ENCODE measurements at regions not wholly inside any gene's neighbourhood (a gene's known extent, or its start where the extent isn't known, plus 50 kb on each side); places are given as distances from the start of the nearest gene placed in this dataset.
"Not testable (repeated sequence)": the region's sequence is repeated elsewhere in the genome, so short reads cannot be mapped to it uniquely, and the experiment has no call there.

- H3K27me3 ChIP-seq: no peaks in the 10 kb centered on the region
- no peak overlapping the region for H3K4me3 ChIP-seq
- peaks cover 26% of the 10 kb centered on the region for H3K9me3 ChIP-seq
- H3K36me3 ChIP-seq: no peaks in the 10 kb centered on the region; the same call in 1 of the 2 replicates
- no peak for DNase-seq
These were observed 582.3 kb upstream of the GJE1 start for GRCh38 chr6:141550471-141550870.

- DNase-seq: no peak
- Histone ChIP-seq H3K4me3 (no peak overlapping the region), H3K27me3 (no peaks in the 10 kb centered on the region), H3K9me3 (peaks cover 26% of the 10 kb centered on the region), H3K36me3 (no peaks in the 10 kb centered on the region; the same call in 1 of the 2 replicates)
These were observed 583.8 kb upstream of the GJE1 start for GRCh38 chr6:141548966-141549365.

- no peak for DNase-seq
- Histone ChIP-seq H3K9me3 (0 out of 2 replicates have a peak, but pooled peaks cover 3% of the 10 kb centered on the region), H3K4me3 (no peak overlapping the region), H3K36me3 (no peaks in the 10 kb centered on the region), H3K27me3 (no peaks in the 10 kb centered on the region)
These were observed 591.0 kb upstream of the GJE1 start for GRCh38 chr6:141541581-141542324.

GRCh38 chr6:141540207-141540606, 592.5 kb upstream of the GJE1 start:
- Histone ChIP-seq H3K9me3 (no peaks in the 10 kb centered on the region), H3K36me3 (no peaks in the 10 kb centered on the region), H3K4me3 (no peak overlapping the region), H3K27me3 (no peaks in the 10 kb centered on the region)
- no peak for DNase-seq

- no peaks in the 10 kb centered on the region for H3K9me3 ChIP-seq
- no peak for DNase-seq
- no peak overlapping the region for H3K4me3 ChIP-seq
- H3K27me3 ChIP-seq: no peaks in the 10 kb centered on the region
- H3K36me3 ChIP-seq: no peaks in the 10 kb centered on the region
These were observed 593.1 kb upstream of the GJE1 start for GRCh38 chr6:141539617-141540016.

- H3K27me3 ChIP-seq: no peaks in the 10 kb centered on the region
- no peaks in the 10 kb centered on the region for H3K9me3 ChIP-seq
- no peak overlapping the region for H3K4me3 ChIP-seq
- H3K36me3 ChIP-seq: no peaks in the 10 kb centered on the region
- DNase-seq: peak; percentile 64
These were observed 600.5 kb upstream of the GJE1 start for GRCh38 chr6:141532211-141532610.

GRCh38 chr6:141531040-141531439, 601.7 kb upstream of the GJE1 start:
- no peaks in the 10 kb centered on the region for H3K27me3 ChIP-seq
- H3K9me3 ChIP-seq: no peaks in the 10 kb centered on the region
- H3K36me3 ChIP-seq: no peaks in the 10 kb centered on the region
- no peak overlapping the region for H3K4me3 ChIP-seq
- no peak for DNase-seq

- H3K4me3 ChIP-seq: no peak overlapping the region
- DNase-seq: no peak
- H3K9me3 ChIP-seq: no peaks in the 10 kb centered on the region
- H3K36me3 ChIP-seq: no peaks in the 10 kb centered on the region
- H3K27me3 ChIP-seq: no peaks in the 10 kb centered on the region
These were observed 604.1 kb upstream of the GJE1 start for GRCh38 chr6:141528596-141528995.

GRCh38 chr6:141526985-141527384, 605.7 kb upstream of the GJE1 start:
- Histone ChIP-seq H3K27me3 (no peaks in the 10 kb centered on the region), H3K36me3 (no peaks in the 10 kb centered on the region), H3K9me3 (no peaks in the 10 kb centered on the region), H3K4me3 (no peak overlapping the region)
- DNase-seq: no peak

- no peak overlapping the region for H3K4me3 ChIP-seq
- no peaks in the 10 kb centered on the region for H3K27me3 ChIP-seq
- no peak for DNase-seq
- no peaks in the 10 kb centered on the region for H3K9me3 ChIP-seq
- no peaks in the 10 kb centered on the region for H3K36me3 ChIP-seq
These were observed 611.3 kb upstream of the GJE1 start for GRCh38 chr6:141521440-141521839.

- Histone ChIP-seq H3K36me3 (no peaks in the 10 kb centered on the region), H3K9me3 (no peaks in the 10 kb centered on the region), H3K4me3 (0 out of 2 replicates have a peak overlapping the region, but pooled peaks have one; percentile 1), H3K27me3 (no peaks in the 10 kb centered on the region)
- DNase-seq: no peak
These were observed 618.9 kb upstream of the GJE1 start for GRCh38 chr6:141513830-141514229.

- H3K9me3 ChIP-seq: peaks cover 17% of the 10 kb centered on the region
- no peak for DNase-seq
- no peaks in the 10 kb centered on the region for H3K27me3 ChIP-seq
- H3K36me3 ChIP-seq: no peaks in the 10 kb centered on the region
- H3K4me3 ChIP-seq: no peak overlapping the region
These were observed 621.9 kb upstream of the GJE1 start for GRCh38 chr6:141510803-141511202.

GRCh38 chr6:141506062-141506461, 626.7 kb upstream of the GJE1 start:
- not testable (repeated sequence) for H3K4me3 ChIP-seq, DNase-seq, H3K27me3 ChIP-seq, H3K36me3 ChIP-seq
- peaks cover 25% of the 10 kb centered on the region for H3K9me3 ChIP-seq

GRCh38 chr6:141504318-141504717, 628.4 kb upstream of the GJE1 start:
- H3K4me3 ChIP-seq, H3K36me3 ChIP-seq, DNase-seq, H3K27me3 ChIP-seq: not testable (repeated sequence)
- peaks cover 25% of the 10 kb centered on the region for H3K9me3 ChIP-seq

- H3K4me3 ChIP-seq: no peak overlapping the region
- DNase-seq: no peak
These were observed 631.1 kb upstream of the GJE1 start for GRCh38 chr6:141501616-141502015.

GRCh38 chr6:141498977-141499376, 633.7 kb upstream of the GJE1 start:
- no peak for DNase-seq

More at GRCh38 chr6:141501616-141502015, 631.1 kb upstream of the GJE1 start:
- peaks cover 16% of the 10 kb centered on the region for H3K9me3 ChIP-seq
- H3K36me3 ChIP-seq: no peaks in the 10 kb centered on the region
- no peaks in the 10 kb centered on the region for H3K27me3 ChIP-seq

GRCh38 chr6:141492521-141493284, 640.0 kb upstream of the GJE1 start:
- Histone ChIP-seq H3K27me3 (no peaks in the 10 kb centered on the region), H3K36me3 (peaks cover 3% of the 10 kb centered on the region), H3K9me3 (peaks cover 2% of the 10 kb centered on the region; the same call in 1 of the 2 replicates), H3K4me3 (no peak overlapping the region)
- DNase-seq: no peak

More at GRCh38 chr6:141498977-141499376, 633.7 kb upstream of the GJE1 start:
- Histone ChIP-seq H3K4me3 (no peak overlapping the region), H3K27me3 (no peaks in the 10 kb centered on the region), H3K9me3 (peaks cover 2% of the 10 kb centered on the region; the same call in 1 of the 2 replicates), H3K36me3 (no peaks in the 10 kb centered on the region)
